ENCODE measurements at regions not wholly inside any gene's neighbourhood (a gene's known extent, or its start where the extent isn't known, plus 50 kb on each side); places are given as distances from the start of the nearest gene placed in this dataset.

DNA sequence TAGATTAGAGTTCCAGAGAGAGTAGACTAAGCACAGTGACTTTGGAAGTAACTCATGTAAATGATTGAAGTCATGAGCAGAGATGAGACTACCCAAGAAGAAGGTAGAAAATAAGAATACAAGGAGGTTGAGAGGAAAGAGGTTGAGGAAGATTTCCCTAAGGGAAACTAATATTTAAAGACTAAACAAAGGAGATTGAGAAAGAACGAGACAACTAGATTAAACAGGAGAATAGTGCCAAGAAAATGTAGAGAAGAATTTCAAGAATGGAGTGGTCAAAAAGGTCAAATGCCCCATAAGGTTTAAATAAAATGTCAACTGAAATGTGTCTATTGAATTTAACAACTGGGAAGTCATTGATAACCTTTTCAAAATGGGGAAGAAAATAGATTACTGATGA lies 59.0 kb downstream of the RPS29 start:
- no peak for DNase-seq

DNA sequence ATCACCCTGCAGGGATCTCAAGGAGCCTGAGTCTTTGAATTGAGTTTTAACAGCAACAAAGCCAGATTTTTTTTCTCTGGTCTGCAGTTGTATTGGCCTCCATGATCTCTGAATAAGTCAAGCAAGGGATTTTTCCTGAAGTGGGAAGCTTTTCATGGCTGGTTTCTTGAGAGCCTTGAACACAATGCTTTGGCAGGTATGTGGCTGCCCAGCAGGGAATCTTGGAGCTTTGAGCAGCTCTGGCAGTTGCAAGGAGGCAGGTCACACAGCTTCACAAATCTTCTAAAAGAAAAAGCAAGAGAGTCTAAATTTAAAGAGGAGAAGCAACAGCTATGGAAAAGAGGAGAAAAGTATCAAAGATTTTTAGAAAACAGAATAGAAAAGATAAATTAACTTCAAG lies 60.1 kb downstream of the RPS29 start:
- DNase-seq: no peak

DNA sequence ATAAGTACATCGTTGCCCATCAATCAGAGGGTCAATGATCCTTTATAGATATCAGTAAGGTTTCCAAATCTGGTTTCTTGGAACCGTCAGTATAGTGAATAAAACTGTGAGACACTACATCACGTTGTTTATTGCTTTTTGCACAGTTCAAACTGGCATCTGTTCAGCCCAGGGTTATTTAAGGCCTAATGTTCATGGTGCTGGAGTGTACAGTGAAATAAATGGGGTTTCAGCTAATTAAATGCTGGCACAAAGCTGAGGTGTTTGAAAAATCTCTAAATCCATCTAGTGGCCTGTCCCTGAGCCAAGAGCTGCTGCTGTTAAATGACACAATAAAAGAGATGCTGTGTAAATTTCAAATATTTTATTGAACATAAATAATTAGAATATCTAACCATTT lies 69.9 kb downstream of the RPS29 start:
- no peak for DNase-seq

DNA sequence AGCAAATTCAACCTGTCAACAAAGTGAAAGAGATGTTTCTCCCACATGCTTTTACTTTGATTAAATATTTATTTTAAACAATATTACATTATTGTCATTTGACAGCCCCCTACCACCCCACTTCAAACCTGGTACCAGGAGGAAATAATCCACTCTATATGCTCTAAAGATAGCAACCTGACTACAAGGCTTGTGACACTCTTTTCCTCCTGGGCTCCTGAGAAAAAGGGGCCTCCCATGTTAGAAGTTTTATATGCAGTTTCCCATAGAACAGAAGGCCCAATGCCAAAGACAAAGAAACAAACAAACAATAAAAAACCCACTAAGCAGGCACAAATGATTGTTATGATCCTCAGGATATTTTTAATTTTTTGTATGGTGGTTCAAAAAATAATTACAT lies 73.6 kb downstream of the RPS29 start:
- no peak for DNase-seq

DNA sequence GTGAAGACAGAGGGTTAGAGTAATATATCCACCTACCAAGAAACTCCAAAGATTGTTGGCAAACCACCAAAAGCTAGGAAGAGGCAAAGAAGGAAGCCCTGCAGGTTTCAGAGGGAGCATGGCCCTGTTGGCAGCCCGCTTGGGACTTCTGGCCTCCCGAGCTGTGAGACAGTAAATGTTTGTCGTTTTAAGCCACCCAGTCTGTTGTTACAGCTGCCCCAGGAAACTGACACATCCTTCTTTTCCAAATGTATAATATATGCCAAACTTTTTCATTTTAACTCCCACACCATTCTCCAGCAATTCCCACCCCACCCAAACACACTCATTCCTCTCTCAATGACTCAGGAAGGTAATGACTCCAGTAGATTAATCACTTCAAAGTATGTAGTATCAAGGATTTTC lies 74.0 kb downstream of the RPS29 start:
- DNase-seq: peak in 2 of 56 donors; percentile 0 to 1

DNA sequence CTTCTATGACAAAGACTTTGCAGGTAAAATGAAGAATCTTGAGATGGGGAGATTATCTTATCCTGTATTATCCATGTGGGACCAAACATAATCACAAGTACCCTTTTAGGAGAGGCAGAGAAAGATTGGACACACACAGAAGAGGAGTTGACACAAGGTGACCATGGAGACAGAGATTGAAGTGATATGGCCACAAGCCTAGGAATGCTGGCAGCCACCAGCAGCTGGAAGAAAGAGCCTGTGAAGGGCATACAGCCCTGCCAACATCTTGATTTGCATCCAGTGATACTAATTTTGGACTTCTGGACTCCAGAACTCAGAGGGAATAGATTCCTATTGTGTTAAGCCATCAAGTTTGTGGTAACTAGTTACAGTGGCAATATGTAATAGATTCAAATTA lies 78.1 kb downstream of the RPS29 start:
- no peak for DNase-seq

DNA sequence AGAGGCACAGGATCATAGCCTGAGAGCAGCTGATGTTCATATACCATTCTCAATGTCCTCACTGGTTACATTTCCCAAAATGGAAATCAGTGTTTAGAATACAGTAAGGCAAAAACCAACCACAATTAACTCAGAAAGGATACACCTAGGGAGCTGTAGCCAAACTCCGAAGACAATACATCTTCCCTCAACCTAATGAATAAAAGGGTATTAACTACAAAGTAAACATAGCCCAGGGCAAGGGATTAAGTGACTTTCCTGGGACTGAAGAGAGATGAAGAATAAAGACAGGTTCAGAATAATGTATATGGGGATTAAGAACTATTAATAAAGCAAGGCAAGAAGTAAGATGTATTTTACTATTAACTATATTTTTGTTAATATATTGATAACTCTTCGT lies 79.5 kb downstream of the RPS29 start:
- DNase-seq: no peak

DNA sequence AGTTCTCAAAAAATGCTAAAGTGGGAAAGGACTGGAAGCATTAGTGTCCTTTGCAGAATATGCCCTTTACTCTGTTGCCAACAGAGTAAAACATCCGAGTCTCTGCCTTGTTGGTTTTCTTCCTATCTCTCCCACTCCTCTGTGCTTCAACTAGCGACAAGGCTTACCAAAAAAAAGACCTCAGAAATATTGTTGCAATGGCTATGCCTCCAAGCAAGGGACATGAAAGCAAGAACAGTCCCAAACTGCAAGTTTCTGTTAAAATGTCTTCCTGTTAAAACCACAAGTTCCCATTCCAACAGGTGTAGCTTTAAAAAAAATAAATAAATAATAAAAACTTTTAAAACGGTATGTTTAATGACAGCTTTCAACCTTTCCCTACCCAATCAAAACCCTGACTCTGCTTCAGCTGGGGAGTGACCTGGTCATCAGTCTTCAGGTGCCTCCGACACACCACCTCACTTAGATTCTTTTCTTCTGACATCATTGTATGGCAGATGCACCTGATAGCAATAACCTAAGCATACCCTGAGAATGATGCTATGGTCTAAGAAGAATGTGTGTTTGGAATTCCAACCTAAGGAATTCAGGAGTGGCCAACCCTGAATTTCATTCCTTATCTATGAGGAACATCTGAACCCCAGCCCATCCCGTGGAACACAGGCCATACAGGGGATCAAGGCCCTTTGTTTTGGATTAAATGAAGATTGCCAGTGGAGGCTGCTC lies 81.0 kb downstream of the RPS29 start:
- DNase-seq: no peak

DNA sequence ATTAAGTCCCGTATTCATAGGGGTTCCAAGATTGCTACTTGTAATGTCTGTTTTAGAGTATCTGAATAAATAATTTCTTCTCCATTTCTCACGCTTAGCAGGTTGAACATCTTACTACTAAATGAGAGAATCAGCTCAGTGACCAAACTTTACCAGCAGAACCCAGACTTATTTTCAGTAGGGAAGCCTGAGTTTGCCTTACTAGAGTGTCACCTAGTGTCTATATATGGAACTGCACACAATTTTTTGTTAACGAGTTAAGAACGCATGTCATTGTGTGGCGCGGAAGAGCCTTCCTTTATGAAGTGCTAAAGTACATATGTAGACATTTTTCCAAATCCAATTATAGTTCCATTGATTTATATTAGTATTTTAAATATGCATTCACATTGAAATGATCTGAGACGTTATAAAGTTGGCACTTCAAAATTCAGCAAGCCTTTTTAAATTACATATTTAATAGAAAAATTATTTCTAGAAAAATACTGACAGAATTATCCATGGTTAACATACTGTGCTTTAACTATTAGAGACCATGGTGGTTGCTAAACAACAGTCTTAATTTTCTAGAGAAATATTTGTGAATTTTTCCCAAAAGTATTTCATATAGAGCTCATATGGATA lies 88.3 kb downstream of the RPS29 start:
- DNase-seq: peak in 4 of 56 donors; percentile 2 to 45 (median 19)

DNA sequence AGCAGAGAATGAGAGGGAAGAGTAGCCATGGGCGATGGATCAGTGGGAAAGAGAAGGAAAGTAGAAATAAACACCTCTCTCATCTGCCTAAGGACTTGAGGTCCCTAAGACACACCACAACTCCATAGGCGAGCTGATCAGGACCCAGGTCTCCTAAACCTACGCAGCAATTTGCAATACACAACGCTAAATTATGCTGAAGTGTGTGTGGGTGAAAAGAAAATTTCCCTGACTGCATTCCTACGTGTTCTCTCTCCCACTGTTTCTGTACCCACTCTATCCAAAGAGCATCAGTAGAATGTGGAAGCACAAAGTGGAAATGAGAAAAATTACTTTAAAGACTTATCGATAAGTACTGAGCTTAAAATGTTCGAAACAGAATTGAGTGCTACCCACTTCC lies 88.9 kb downstream of the RPS29 start:
- DNase-seq: no peak

DNA sequence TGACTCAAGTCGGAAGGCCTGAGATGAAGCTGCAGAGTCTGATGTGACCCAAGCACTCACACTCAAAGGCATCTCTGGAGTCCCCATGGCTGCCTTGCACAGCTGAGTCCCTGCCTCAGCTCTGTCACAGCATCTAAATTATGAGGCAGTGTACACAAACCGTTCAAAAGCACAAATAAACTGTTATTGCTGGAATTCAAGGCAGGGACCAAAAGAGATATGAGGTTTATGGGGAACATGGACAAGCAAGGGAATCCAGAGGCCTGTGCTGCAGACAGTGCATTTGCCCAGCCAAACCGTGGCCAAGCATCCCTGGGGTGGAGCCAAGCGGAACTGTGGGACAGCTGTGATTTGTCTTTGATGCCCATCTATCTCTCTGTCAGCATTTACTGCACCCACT lies 91.3 kb downstream of the RPS29 start:
- no peak for DNase-seq

DNA sequence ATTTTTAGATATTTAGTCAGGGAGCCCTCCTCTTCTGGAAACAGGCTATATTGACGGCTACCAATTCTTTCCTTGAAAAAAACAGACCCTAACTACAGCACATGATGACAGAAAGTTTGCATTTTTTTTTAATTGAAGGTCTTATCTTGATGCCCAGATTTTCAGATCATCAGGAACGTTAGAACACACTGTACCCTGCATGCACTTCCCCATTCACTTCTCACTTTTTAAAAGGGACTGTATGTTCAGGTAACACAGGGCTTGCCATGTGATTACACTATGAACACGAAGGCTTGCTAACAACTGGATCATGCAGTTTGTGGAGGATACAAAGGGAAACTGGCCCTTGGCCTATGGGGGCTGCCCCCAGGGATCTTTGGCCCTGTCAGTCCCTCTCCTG lies 92.6 kb downstream of the RPS29 start:
- DNase-seq: no peak

DNA sequence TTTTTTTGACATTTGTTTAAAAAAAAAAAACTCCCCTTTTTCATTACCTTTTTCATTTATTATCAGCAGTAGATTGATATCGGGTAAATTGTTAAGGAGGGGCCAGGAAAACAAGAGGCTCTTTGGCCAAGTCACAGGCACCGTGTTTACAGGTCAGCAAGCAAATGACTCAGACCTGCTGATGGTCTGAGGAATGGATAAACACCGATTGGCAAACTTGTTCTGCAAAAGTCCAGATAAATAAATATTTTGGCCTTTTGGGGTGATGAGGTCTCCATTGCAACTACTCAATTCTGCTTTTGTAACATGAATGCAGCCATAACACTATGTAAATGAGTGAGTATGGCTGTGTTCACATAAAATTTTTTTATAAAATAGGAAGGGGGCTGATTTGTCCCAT lies 94.0 kb downstream of the RPS29 start:
- DNase-seq: no peak

DNA sequence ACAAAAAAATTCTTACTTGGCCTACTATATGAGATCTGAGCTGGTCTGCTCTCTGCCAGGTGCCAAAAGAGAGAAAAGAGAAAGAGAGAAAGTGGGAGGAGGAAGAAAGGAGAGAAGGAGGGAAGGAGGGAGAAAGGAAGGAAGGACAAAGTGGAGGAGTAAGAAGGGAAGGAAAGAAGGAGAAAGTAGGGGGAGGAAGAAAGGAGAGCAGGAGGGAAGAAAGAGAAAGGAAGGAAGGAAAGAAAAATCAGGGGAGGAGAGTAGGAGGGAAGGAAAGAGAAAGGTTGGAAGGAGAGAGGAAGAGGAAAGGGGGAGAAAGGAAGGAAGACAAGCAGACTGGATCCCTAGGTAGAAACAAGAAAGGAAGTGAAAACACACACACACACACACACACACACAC lies 96.8 kb downstream of the RPS29 start:
- DNase-seq: no peak

DNA sequence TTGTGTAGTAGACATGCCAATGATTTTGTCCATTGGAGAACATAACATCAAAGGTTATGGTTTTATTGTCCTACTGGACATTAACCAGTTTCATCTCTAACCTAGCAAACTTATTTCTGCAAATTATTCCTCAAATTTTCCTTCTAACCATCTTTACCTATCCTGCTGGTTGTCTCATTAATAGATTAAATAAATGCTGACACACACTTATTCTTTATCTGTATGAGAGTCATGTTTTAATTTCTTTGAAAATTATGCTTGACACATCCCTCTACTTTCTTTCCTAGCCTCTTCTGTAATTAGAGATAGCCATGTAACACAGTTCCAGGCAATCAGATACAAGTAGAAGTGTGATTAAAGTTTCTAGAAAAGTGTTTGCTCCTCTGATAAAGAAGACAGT lies 98.9 kb downstream of the RPS29 start:
- no peak for DNase-seq

DNA sequence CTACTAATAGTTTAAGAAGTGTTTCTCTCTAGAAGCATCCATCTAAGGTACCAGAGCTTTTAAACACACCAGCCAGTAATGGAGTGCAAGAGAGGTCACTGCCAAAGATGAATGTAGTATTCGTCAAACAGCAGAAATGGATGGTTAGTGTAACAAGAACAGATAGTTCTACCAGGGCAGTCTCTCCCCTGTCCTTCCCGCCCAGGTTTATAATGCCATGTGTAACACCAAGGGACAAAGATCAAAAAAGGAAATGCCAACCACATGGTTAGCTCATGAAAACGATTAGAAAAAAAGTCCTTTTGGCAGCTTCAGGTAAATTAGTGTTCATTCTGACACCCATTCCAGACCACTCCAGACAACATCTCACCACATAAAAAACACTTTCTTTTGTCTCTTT lies 100.9 kb downstream of the RPS29 start:
- DNase-seq: no peak

DNA sequence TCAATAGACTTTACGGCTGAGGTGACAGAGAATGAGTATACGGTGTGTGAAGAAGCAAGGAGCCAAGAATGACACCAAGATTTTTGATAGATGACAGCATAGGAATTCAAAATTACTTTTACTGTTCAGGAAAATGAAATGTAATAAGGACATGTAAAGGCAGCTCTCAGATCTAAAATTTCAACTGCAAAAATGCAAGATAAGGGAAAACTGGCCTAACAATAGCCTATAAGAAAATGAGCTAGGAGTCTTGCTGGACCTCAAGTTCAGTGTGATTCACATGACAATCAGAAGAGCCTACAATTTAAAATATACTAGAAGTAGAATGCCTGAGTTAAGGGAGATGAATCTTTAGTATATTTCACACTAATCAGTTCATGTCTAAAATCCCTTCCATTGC lies 102.0 kb downstream of the RPS29 start:
- no peak for DNase-seq

DNA sequence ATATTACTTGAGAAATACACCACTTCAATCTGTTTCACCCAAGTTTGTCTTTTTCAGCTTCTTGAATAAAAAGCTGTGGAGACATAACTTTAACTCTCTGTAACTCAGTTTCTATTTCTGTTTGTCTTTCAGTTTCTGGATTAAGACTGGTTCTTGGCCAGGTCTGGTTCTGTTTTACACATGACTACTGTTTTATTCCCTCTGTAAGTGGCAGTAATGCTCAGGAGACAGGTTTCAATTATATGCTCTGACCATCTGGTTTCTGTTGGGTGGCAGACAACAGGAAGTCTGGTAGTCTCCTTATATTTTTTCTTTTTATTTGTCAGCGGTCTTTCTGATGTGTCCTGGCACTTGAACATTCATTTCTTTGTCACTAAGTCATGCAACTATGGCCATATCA lies 102.9 kb downstream of the RPS29 start:
- no peak for DNase-seq

DNA sequence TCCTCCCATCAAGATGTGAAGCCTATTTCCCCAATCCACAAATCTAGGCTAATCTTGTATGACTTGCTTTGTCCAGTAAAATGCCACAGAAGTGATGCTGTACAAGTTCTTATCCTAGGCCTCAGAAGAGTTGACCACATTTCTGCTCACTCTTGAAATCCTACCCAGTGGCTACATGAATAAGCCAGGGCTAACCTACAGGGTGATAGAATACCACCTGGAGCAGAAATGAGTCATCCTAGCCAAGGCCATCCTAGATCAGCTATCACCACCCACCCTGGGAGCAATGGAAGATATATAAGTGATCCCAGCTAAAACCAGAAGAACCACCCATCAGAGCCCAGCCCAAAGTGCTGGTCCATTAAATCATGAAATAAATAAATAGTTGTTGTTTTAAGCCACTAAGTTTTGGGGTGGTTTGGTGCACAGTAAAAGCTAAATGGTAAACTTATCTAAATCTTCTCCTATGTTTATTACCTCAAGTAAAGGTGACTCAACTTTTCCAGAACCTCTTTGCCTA lies 105.1 kb downstream of the RPS29 start:
- DNase-seq: no peak

DNA sequence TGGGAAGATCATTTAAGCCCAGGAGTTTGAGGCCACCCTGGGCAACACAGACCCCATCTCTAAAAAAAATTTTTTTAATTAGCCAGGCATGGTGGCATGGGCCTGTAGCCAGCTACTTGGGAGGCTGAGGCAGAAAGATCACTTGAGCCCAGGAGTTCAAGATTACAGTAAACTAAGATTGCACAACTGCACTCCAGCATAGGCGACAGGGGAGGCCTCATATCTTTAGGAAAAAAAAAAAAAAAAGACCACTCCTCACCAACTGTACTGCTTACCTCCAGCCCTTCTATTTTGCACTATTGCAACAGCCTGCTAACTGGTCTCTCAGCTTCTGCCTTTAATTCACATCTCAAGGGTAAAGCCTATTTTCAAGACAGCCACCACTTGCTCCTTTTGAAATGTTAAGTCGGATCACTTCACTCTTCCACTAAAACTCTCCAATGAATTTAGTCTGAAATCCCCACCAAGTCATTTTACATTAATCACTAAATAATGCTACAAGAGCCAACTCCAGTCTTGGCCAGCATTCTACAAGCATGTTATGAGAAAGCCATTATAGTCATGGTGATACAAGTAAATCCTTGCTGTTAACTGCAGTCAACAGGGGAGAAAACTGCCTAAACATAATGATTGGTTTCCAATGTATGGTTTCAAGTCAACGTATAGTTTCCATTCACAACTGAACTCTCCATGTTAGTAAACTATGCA lies 106.0 kb downstream of the RPS29 start:
- no peak for DNase-seq

DNA sequence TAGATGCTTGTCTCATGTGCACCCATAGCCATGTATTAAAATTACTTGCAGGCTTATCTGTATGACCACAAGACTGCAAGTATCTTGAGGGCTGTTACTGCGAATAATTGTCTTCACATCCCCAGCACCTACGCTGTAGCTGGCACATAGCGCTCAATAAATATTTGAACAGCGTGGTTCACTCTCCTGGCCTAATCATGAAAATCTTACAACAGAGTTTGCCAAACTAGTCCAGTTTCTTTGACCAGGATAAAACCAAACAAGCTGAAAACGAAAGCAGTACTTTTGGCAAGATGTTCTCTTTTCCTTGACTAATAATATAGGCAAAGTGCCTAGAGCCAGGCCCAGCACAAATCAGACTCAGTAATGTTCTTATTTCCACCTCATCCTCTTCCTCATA lies 106.7 kb downstream of the RPS29 start:
- DNase-seq: no peak

DNA sequence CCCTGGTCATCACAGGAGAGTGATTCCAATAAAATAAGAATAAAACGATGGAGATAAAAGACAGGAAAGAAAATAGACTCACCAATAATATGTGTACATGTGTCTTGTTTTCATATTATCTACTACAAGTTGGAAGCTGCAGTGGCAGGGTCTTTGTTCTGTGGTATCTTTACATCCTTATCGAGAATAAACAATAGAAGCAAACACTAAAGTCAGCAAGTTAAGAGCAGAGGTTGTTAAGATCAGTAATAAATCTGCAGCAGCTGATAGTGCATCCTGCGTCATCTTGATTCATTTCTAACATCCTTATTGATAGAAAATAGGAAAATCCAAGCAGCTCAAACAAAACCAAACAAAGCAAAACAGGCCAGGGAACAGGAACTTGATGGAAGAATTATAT lies 107.4 kb downstream of the RPS29 start:
- DNase-seq: no peak

DNA sequence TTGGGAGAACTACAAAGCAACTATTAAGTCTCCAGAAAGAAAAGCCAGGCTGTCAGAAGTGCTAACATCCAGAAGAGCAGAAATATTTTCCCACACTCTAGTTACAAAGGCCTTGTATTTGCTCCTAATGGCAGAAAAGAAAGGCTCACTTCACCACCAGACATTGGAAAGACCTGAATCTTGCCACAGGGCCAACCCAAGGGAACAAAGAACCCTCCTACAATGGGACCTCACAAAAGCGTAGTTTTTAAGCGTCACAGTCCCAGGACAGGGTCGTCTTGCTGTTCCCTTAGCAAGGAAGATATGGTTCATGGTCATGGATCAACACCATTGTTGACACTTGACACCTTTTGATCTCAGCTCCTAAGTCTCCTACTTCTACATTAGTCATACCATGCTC lies 119.1 kb downstream of the RPS29 start:
- DNase-seq: peak in 3 of 56 donors; percentile 4 to 17 (median 13)

All from amygdala (tissue), 56 donors.